NCI-H146 treated with DMSO at 0.1 percent for 48 hours (cell line): ENCODE measurements at regions not wholly inside any gene's neighbourhood (a gene's known extent, or its start where the extent isn't known, plus 50 kb on each side); places are given as distances from the start of the nearest gene placed in this dataset.
"Not testable (repeated sequence)": the region's sequence is repeated elsewhere in the genome, so short reads cannot be mapped to it uniquely, and the experiment has no call there.

Experiments used
- DNase-seq: peaks from one replicate; lab custom pipeline; 2025; ENCODE audit not compliant: unreplicated experiment; lab: John Stamatoyannopoulos, UW

DNA sequence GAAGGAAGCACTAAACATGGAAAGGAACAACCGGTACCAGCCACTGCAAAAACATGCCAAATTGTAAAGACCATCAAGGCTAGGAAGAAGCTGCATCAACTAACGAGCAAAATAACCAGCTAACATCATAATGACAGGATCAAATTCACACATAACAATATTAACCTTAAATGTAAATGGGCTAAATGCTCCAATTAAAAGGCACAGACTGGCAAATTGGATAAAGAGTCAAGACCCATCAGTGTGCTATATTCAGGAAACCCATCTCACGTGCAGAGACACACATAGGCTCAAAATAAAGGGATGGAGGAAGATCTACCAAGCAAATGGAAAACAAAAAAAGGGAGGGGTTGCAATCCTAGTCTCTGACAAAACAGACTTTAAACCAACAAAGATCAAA is 126.3 kb upstream of the CAV2 start:
- DNase-seq: not testable (repeated sequence)

DNA sequence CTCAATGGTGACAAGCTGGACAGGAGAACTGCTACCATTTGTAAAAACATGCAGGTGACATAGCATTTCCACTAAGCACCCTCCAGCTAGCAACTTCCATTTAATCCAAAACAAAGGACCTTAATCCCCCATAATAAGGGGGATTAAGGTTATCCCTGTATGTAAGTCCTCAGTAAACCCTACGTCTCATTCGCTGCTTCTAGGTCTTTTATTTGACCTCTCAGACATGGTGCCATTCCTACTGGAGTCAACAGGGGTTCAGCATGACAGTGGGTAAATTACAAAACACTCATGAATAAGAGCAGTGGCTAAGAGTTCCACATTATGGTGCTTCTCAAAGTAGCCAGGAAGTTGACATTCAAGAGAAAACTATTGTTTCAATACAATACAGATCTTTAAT is 121.8 kb upstream of the CAV2 start:
- no peak for DNase-seq

DNA sequence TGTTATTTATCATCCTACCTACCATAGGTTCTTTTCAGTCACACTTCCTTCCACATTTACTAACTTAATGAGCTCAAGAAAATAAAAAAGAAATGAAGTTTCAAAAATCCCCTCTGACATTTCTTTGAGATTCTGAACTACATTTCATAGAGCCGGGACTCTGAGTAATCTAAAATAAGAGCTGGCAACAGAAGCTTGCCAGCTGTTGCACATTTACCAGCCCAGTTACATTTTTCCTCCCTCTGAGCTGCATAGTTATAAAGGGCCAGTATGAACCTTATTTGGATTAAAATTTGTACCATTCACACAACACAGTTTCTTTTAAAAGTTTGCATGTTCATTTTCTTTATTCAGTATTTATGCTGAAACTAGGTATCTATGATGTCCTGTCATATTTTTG is 119.5 kb upstream of the CAV2 start:
- no peak for DNase-seq

DNA sequence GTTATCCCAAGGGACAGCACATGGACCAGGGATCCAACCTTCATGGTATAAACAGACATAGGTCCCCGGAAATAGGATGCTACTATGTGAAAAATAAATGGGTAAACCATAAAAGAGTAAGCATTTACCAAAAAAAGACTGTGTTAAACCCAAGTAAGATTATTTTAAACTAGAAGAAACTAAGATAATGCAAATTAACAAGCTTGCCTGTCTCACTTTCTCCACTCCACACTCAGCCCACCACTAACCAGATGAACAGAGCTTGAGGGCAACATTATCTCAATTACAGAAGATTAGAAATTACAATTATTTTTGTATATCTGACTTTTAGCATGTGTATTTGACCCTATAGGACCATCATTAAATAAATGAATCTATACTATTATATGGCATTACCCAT is 117.2 kb upstream of the CAV2 start:
- DNase-seq: no peak

DNA sequence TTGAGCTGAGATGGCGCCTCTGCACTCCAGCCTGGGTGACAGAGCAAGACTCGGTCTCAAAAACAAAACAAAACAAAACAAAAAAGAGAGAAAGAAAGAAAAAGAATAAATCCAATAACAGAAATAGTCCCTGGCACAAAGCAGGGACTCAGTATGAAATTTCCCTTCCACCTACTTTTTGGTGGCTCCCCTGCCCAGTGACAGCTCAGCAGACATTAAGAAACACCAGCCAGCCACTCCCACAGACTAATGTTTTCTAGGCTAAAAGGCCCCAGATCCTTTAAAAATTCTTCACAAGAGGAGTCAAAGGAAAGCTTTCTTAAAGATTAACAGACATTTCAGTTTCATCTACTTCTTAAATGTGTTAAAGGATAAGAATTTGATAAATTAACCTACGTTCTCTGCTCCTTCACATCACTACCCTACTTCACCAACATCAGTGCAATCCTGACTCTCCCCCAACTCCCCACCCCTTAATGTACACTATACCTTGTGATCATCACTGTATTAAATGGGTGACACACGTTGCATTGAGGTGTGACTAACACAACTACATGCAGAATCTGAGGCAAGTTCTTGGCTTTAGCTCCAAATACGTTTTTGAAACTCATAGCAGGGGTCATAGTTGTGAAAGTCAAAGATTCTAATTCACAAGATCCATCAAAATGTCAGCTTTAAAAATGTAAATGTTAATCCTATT is 114.5 kb upstream of the CAV2 start:
- DNase-seq: no peak

DNA sequence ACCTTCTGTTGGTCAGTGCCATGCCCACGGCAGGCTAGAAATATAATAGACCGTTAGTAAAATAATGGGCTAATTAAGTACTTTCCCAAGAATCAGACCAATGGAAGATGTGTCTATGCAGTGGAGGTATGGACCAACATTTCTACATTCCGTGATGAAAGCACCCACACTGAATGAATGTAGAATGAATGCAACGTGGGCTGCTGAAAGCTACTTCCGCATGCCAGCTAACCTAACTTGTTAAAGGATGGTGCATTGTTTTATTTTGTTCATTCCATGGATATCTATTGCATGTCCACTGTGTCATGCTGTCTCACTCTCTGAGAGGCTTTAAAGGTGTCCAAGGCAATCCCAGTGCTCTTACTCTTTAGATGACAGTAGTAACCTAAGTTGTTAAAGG is 112.9 kb upstream of the CAV2 start:
- DNase-seq: no peak

DNA sequence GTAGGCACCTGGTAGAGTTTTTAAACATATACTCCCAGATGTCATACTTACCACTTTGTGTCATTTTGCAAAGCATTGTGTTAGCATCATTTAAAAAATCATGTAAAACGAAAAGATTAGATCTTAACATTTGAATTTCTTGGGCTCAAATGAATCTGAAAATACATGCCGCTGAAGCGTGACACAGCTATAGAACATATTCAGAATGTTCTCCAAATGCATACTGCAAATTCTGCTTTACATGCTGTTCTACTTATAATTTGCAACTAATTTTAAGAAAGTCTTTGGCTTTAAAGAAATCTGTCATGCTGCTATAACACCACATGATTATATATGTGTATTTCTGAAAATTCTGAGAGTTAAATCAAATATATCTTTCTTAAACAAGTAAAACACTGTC is 109.2 kb upstream of the CAV2 start:
- DNase-seq: no peak

DNA sequence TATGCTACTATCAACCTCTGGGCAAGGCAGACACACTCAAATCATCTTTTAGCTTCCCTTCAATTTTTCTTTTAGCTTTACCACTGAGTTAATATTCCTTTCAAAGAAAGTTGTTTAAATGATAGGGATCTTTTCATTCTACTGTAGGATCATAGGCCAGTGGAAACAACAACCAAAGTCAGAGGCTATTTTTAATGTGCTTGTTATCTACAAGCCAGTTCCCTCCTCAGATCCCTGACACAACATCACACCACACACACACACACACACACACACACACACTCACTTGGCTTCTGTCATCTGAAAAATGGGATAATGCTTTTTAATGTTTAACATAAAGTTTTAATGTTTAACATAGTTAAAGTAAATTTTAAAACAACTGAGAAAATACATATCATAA is 106.7 kb upstream of the CAV2 start:
- no peak for DNase-seq

DNA sequence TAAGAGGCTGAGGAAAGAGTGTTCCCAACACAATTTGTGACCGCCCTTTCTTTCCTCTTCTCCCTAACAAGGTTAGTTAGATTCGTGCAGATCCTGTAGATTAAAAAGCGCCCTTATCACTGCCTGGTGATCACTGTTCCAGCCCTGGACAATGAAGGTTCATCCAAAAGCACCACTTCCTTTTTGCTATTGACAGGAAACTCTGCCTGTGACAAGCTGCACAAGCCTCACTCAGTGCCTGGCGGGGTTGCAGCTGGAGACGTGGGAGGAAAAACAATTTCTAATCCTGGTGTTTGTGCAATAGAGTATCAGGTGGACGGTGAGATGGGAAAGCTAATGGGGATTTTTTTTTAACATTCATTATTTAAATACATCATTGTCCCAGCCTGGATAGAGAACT is 105.9 kb upstream of the CAV2 start:
- DNase-seq: no peak

DNA sequence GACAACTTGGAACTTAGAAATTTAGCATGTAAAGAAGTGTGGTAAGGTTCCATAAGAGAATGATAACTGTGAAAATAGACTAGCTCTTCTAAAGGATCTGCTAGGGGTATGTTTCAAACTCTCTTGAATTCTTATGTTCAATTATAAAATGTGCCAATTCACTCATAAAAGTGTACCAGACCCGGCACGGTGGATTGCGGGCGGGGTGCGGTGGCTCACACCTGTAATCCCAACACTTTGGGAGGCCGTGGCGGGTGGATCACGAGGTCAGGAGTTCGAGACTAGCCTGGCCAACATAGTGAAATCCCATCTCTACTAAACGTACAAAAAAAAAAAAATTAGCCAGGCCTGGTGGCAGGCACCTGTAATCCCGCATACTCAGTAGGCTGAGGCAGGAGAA is 105.4 kb upstream of the CAV2 start:
- DNase-seq: no peak

DNA sequence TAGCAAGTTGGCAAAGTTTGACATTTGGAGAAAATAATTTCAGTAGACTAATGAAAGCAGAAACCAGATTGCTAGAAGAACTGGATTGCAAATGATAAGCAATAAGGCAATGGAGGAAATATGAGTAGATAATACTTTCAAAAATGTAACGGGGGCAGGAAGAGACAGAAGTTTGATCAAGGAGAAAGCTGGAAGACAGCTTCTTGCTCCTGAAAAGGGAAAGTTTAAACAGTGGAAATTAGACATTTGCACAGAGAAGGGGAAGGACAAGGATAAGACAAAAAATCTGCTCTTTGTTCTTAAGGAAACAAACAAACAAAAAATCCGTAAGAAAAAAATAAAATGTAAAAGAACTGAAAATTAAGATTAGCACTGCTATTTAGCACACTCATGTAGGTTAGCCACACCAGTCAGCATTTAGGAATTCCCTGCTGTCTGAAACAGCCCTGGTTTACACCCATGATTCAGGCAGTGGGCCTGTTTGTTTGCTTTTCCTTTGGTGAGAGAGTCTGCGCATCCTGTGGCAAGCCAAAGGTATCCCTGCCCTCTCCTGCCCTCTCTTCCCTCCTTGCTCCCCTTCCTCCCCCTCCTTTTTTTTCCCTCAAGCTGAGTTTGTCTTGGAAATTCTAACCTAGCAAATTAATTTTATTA is 104.3 kb upstream of the CAV2 start:
- no peak for DNase-seq

DNA sequence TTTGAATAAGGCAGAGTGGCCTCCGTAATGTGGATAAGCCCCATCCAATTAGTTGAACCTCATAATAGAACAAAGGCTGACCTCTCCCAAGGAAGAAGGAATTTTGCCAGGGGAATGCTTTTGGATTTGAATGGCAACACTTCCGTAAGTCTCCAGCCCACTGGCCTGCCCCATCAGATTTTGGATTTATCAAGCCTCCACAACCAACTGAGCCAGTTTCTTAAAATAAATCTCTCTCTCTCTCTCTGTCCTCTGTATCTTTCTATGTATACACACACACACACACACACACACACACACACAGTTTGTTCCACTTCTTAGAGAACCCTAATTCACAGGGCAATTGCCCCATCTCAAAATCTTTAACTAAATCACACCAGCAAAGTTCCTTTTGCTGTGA is 100.9 kb upstream of the CAV2 start:
- DNase-seq: no peak

DNA sequence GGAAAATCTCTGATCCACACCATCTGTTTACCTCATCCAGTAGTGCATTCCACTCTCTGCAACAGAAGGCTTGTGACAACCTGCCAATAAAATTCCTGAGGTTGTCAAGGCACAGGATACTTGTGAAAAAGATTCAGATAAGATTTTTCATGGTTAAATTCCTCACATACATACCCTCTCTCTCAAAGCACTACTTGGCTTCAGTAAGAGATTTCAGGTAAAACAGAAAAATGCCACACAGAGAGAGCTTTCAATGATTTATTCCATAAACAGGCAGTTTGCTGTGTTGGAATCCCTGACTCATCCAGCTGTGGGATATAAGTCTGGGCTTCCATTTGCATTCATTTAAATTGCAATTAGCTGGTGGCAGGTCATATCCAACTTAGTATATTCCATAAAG is 99.7 kb upstream of the CAV2 start:
- no peak for DNase-seq

DNA sequence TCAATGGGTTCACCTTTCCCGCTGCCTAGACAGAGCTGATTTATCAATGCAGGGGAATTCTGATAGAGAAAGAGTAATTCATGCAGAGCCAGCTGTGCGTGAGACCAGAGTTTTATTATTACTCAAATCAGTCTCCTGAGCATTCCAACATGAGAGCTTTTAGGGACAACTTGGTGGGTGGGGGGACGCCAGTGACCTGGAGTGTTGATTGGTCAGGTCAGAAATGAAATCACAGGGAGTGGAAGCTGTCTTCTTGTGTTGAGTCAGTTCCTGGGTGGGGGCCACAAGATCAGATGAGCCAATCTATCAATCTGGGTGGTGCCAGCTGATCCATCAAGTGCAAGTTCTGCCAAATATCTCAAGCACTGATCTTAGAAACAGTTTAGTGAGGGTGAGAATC is 99.0 kb upstream of the CAV2 start:
- no peak for DNase-seq

DNA sequence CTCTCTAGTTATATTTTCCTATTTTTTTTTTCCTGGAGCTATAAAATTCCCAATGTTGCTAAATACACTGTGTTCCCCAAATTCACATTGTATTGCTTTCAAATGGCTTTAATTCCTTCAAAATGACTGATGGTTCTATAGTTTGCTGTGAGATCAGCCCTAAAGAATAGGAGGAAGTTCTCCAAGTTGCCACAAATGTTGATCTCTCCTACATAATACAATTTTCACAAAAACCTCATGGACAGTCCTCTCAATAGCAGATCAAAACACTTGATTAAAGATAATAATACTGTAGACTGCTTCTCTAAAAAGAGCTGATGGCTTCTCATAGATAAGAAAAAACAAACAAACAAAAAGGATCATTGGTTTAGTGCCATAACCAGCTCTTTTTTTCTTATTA is 97.8 kb upstream of the CAV2 start:
- DNase-seq: no peak

DNA sequence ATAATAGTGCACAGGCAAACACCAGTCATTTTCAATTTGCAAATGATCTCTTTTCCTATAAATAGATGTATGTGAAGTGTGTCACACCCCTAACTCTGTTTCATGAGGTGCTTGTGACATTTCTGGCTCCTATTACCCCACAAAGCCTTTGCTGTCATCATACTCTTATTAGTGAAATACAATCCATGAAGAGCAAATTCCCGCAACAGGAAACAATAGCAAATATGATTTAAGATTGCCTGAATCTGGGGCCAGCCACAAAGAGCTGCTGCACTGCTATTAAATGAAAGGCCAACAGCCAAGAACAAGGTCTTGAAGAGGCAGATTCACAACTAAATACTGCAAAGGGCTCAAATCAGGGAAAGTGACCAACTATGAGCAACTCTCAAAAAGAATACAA is 96.3 kb upstream of the CAV2 start:
- DNase-seq: no peak

DNA sequence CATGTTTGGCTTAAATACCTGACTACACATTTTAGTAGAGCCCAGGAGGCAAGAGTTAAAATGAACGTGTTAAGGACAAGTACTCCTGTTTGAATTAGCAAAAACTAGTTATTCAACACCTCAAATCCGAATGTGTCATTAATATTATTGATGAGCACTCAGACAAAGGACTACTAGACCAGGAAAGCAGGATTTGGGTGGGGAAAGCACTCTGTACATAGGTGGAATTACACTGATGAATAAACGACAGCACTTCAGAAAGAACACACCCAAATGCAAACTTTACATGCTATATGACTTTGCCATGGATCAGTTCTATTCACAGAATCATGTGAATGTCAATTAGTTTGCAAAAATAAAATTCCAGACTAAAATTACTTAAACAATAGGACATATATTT is 95.1 kb upstream of the CAV2 start:
- DNase-seq: no peak

DNA sequence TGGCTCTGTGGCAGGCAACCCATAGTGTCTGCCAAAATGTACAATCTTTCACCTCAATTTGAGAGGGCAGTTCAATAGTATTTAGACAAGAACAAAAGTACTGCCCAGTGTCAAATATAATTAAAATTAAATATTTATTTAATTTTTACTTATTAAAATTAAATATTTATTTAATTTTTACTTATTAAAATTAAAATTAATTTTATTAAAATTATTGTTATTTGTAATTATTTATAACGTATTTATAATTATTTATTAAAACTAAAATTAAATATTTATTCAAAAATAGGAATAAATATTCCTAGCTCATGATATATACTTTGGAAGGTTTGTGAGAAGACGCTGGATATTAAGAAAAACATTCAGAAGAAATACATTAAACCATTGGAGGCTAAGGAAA is 93.7 kb upstream of the CAV2 start:
- no peak for DNase-seq

DNA sequence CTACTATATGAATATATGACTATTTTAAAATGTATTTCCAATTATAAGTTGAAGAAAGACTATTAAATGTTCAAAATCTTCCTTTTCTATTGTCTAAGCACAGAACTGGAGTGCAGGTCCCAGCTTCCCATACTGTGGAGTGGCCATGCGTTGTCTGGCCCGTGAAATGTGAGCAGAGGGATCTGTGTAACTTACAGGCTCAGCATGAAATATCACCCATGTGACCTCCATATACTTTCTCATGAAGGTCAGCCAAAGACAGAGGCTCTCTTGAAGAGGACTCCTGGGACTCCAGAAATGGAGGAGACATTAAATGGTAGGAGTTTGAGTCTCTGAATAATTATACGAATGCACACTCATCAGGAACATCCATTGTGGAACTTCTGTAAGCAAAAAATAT is 92.4 kb upstream of the CAV2 start:
- DNase-seq: no peak

DNA sequence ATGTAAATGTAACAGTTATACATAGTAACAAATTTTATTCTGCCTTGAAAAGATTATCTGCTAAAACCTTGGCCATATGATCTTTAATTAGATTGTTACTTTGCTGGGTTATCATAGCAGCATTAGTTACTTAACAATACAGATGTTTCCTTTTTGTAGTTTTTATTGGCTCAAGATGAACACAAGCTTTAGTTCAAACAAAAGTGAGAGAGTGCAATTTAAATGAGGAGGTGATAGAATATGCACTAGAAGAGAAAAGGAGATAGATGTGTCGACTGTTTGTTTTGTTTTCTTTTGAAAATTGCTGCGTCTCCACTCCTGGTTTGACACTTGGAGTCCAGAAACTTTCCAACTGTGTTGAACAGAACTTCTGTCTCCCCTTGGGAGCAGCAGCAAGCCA is 91.4 kb upstream of the CAV2 start:
- no peak for DNase-seq

DNA sequence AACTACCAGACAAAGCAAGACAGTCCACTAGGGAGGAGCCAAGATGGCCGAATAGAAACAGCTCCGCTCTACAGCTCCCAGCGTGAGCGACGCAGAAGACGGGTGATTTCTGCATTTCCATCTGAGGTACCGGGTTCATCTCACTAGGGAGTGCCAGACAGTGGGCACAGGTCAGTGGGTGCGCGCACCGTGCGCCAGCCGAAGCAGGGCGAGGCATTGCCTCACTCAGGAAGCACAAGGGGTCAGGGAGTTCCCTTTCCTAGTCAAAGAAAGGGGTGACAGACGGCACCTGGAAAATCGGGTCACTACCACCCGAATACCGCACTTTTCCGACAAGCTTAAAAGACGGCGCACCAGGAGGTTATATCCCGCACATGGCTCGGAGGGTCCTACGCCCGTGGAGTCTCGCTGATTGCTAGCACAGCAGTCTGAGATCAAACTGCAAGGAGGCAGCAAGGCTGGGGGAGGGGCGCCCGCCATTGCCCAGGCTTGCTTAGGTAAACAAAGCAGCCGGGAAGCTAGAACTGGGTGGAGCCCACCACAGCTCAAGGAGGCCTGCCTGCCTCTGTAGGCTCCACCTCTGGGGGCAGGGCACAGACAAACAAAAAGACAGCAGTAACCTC is 90.6 kb upstream of the CAV2 start:
- DNase-seq: not testable (repeated sequence)

DNA sequence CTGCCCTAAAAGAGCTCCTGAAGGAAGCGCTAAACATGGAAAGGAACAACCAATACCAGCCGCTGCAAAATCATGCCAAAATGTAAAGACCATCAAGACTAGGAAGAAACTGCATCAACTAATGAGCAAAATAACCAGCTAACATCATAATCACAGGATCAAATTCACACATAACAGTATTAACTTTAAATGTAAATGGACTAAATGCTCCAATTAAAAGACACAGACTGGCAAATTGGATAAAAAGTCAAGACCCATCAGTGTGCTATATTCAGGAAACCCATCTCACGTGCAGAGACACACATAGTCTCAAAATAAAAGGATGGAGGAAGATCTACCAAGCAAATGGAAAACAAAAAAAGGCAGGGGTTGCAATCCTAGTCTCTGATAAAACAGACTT is 88.8 kb upstream of the CAV2 start:
- not testable (repeated sequence) for DNase-seq
